CD8-positive, alpha-beta memory T cell (primary cell): ENCODE measurements at regions not wholly inside any gene's neighbourhood (a gene's known extent, or its start where the extent isn't known, plus 50 kb on each side); places are given as distances from the start of the nearest gene placed in this dataset.

ENCODE experiments used
- CTCF ChIA-PET: fragments of 350-600 bp; sonication (Branson Sonifier 250); formaldehyde crosslinking; loops from one replicate; lab custom pipeline; 2021; ENCODE audit warnings: antibody characterized with exemption; lab: Charles Lee
- POLR2A ChIA-PET: fragments of 350-600 bp; sonication (Branson Sonifier 250); formaldehyde crosslinking; loops from one replicate; lab custom pipeline; 2021; ENCODE audit warnings: antibody characterized with exemption; lab: Charles Lee
- DNase-seq, 5 donors: peaks; one replicate each; pipeline versions ENCODE4 v3.0.0 to v3.0.0-alpha.2; 2020 to 2022; ENCODE audit warnings: mixed read lengths in 1 of 5
- H3K27ac ChIP-seq: one replicate; pipeline ENCODE4 v1.7.0; 2013; ENCODE audit warnings: low read depth, mild to moderate bottlenecking, low read length, moderate library complexity
- H3K27me3 ChIP-seq: 2 replicates; pipeline ENCODE4 v1.7.0; 2013; ENCODE audit warnings: low read length, mild to moderate bottlenecking; ENCODE audit not compliant: insufficient read depth, poor library complexity, severe bottlenecking
- H3K36me3 ChIP-seq: 2 replicates; pipeline ENCODE4 v1.7.0; 2013; ENCODE audit warnings: mild to moderate bottlenecking, low read length, moderate library complexity; ENCODE audit not compliant: insufficient read depth
- H3K4me1 ChIP-seq: 2 replicates; pipeline ENCODE4 v1.7.0; 2013; ENCODE audit warnings: mild to moderate bottlenecking, low read length, moderate library complexity; ENCODE audit not compliant: insufficient read depth
- H3K4me3 ChIP-seq: 2 replicates; pipeline ENCODE4 v1.7.0; 2013; ENCODE audit warnings: mild to moderate bottlenecking, low read length
- H3K9me3 ChIP-seq: 2 replicates; pipeline ENCODE4 v1.7.0; 2013; ENCODE audit warnings: mild to moderate bottlenecking, low read length
- H3K27ac Mint-ChIP-seq, 8 donors: one replicate each; pipeline ENCODE4 v1.8.0; 2020 to 2021; ENCODE audit warnings: mixed read lengths in 8 of 8, mild to moderate bottlenecking in 6 of 8, inconsistent platforms in 3 of 8, moderate library complexity in 3 of 8
- H3K27me3 Mint-ChIP-seq, 2 donors: one replicate each; pipeline ENCODE4 v1.8.0; 2020 to 2021; ENCODE audit warnings: mixed read lengths in 2 of 2, mild to moderate bottlenecking in 1 of 2, moderate library complexity in 1 of 2
- H3K36me3 Mint-ChIP-seq, 3 donors: one replicate each; pipeline ENCODE4 v1.8.0; 2020 to 2021; ENCODE audit warnings: mixed read lengths in 3 of 3, inconsistent platforms in 1 of 3, mild to moderate bottlenecking in 1 of 3
- H3K4me1 Mint-ChIP-seq, 3 donors: one replicate each; pipeline ENCODE4 v1.8.0; 2020 to 2021; ENCODE audit warnings: mixed read lengths in 3 of 3, inconsistent platforms in 1 of 3, mild to moderate bottlenecking in 1 of 3
- H3K4me3 Mint-ChIP-seq, 7 donors: one replicate each; pipeline ENCODE4 v1.8.0; 2020 to 2021; ENCODE audit warnings: mixed read lengths in 7 of 7, mild to moderate bottlenecking in 6 of 7, moderate library complexity in 4 of 7, inconsistent platforms in 2 of 7
- H3K9me3 Mint-ChIP-seq, 5 donors: one replicate each; pipeline ENCODE4 v1.8.0; 2020 to 2022; ENCODE audit warnings: mixed read lengths in 5 of 5, mild to moderate bottlenecking in 3 of 5, moderate library complexity in 2 of 5, inconsistent platforms in 1 of 5

DNA sequence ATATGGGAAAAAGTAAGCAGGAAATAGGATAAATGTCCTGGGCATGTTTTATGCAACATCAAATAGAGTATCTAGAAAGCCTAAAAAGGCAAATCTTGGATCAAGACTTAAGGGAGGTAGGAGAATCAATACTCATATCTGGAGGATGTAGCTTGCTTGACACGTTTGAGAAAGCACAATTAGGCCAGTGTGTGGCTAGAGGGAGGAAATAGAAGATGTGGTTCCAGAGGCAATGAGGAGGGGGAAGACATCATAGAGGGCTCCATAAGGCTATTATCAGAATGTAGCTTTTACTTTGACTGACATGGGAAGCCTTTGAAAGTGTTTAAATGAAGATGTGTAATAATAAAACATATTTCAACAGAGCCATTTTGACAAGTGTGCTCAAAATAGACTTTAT lies 200.7 kb upstream of the CDH12 start:
- H3K27me3 Mint-ChIP-seq = no peaks in the 10 kb centered on the region
- H3K27me3 ChIP-seq = no peaks in the 10 kb centered on the region
- no peaks in the 10 kb centered on the region for H3K36me3 ChIP-seq
- no peaks in the 10 kb centered on the region for H3K4me1 ChIP-seq
- CTCF ChIA-PET = no interaction called here
- H3K4me3 Mint-ChIP-seq = no peak overlapping the region
- H3K27ac Mint-ChIP-seq = no peak overlapping the region
- H3K9me3 ChIP-seq = no peaks in the 10 kb centered on the region
- H3K4me1 Mint-ChIP-seq = no peaks in the 10 kb centered on the region
- no peak overlapping the region for H3K27ac ChIP-seq
- peaks cover 0 to 23% (median 14%) of the 10 kb centered on the region in 5 donors for H3K9me3 Mint-ChIP-seq
- no peak for DNase-seq
- no peaks in the 10 kb centered on the region for H3K36me3 Mint-ChIP-seq
- no peak overlapping the region for H3K4me3 ChIP-seq
- POLR2A ChIA-PET = no interaction called here

DNA sequence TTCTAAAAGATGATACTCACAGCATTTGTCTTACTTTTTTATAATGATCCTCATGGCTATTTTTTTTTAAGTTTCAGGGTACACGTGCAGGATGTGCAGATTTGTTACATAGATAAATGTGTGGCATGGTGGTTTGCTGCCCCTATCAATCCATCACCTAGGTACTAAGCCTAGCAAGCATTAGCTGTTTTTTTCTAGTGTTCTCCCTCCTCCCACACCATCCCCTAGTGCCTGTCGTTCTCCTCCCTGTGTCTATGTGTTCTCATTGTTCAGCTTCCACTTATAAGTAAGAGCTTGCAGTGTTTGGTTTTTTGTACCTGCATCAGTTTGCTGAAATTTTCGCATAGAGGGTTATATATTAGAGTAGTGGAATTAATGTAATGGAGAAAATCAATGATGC lies 189.1 kb upstream of the CDH12 start:
- no peaks in the 10 kb centered on the region for H3K36me3 Mint-ChIP-seq
- H3K4me3 ChIP-seq = no peak overlapping the region
- no peaks in the 10 kb centered on the region for H3K4me1 Mint-ChIP-seq
- peaks cover 2 to 27% (median 9%) of the 10 kb centered on the region in 5 donors for H3K9me3 Mint-ChIP-seq
- ChIA-PET CTCF (no interaction called here), POLR2A (no interaction called here)
- H3K27me3 ChIP-seq = no peaks in the 10 kb centered on the region
- DNase-seq = no peak
- H3K27me3 Mint-ChIP-seq = no peaks in the 10 kb centered on the region
- H3K27ac ChIP-seq = no peak overlapping the region
- H3K4me3 Mint-ChIP-seq = no peak overlapping the region
- H3K36me3 ChIP-seq = no peaks in the 10 kb centered on the region
- no peaks in the 10 kb centered on the region for H3K9me3 ChIP-seq
- no peak overlapping the region for H3K27ac Mint-ChIP-seq
- H3K4me1 ChIP-seq = no peaks in the 10 kb centered on the region

DNA sequence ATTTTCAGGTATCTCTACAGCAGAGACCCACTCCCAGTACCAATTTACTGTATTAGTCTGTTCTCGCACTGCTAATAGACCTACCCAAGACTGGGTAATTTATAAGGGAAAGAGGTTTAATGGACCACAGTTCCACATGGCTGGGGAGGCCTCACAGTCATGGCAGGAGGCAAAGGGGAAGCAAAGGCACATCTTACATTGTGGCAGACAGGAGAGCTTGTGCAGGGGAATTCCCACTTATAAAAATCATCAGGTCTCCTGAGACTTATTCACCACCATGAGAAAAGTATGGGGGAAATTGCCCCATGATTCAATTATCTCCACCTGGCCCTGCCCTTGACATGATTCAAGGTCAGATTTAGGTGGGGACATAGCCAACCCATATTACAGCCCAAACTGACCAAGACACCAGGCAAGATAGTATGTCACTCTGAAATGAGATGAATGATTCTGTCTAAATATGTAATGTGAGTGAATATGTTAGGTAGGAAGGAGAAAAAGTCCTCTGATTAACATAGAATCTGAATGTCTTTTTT lies 182.5 kb upstream of the CDH12 start:
- H3K27ac Mint-ChIP-seq = no peak overlapping the region
- no peaks in the 10 kb centered on the region for H3K36me3 Mint-ChIP-seq
- POLR2A ChIA-PET = no interaction called here
- no peaks in the 10 kb centered on the region for H3K27me3 Mint-ChIP-seq
- DNase-seq = no peak
- H3K4me1 ChIP-seq = no peaks in the 10 kb centered on the region
- H3K9me3 ChIP-seq = no peaks in the 10 kb centered on the region
- H3K4me3 Mint-ChIP-seq = no peak overlapping the region
- no peaks in the 10 kb centered on the region for H3K27me3 ChIP-seq
- no peak overlapping the region for H3K27ac ChIP-seq
- no peak overlapping the region for H3K4me3 ChIP-seq
- H3K9me3 Mint-ChIP-seq = peaks cover 0 to 13% (median 10%) of the 10 kb centered on the region in 5 donors
- H3K36me3 ChIP-seq = no peaks in the 10 kb centered on the region
- H3K4me1 Mint-ChIP-seq = no peaks in the 10 kb centered on the region
- CTCF ChIA-PET = no interaction called here

DNA sequence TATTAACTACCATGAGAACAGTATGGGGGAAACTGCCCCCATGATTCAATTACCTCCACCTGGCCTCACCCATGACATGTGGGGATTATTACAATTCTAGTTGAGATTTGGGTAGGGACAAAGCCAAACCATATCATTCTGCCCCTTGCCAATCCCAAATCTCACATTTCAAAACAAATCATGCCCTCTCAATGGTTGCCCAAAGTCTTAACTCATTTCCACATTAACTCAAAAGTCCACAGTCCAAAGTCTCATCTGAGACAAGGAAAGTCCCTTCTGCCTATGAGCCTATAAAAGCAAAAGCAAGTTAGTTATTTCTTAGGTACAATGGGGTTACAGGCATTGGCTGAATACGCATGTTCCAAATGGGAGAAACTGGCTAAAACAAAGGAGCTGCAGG lies 180.7 kb upstream of the CDH12 start:
- no peak for DNase-seq
- no peaks in the 10 kb centered on the region for H3K27me3 Mint-ChIP-seq
- no peak overlapping the region for H3K4me3 Mint-ChIP-seq

DNA sequence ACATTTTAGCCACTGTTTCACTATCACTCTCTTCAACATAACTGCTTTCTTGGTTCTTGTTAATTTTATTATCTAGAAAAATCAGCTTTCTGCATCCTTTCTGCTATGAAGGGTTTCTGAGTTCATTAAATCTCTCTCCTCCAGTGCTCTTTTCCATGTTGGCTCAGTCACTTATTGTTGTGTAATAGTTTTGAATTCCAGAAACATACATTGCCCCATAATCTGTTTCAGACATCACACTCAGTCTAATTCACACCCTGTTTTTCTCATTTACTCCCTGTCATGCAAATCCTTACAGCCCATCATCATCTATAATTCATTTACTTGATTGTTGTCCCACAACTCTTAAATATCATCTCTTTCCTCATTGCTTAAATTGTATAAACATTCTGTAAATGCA lies 176.1 kb upstream of the CDH12 start:
- Mint-ChIP-seq H3K36me3 (no peaks in the 10 kb centered on the region), H3K9me3 (peaks cover 0 to 15% (median 4%) of the 10 kb centered on the region in 5 donors), H3K4me3 (no peak overlapping the region), H3K27me3 (no peaks in the 10 kb centered on the region), H3K4me1 (no peaks in the 10 kb centered on the region), H3K27ac (no peak overlapping the region)
- no peaks in the 10 kb centered on the region for H3K36me3 ChIP-seq
- POLR2A ChIA-PET = no interaction called here
- CTCF ChIA-PET = no interaction called here
- no peak for DNase-seq
- no peaks in the 10 kb centered on the region for H3K9me3 ChIP-seq
- no peak overlapping the region for H3K4me3 ChIP-seq
- H3K27ac ChIP-seq = no peak overlapping the region
- no peaks in the 10 kb centered on the region for H3K27me3 ChIP-seq
- H3K4me1 ChIP-seq = no peaks in the 10 kb centered on the region

More for the DNA sequence above, 180.7 kb upstream of the CDH12 start:
- H3K9me3 ChIP-seq = no peaks in the 10 kb centered on the region
- ChIA-PET POLR2A (no interaction called here), CTCF (no interaction called here)
- no peaks in the 10 kb centered on the region for H3K4me1 ChIP-seq
- no peaks in the 10 kb centered on the region for H3K36me3 ChIP-seq
- no peak overlapping the region for H3K27ac ChIP-seq
- H3K9me3 Mint-ChIP-seq = peaks cover 0 to 13% (median 10%) of the 10 kb centered on the region in 5 donors
- H3K27me3 ChIP-seq = no peaks in the 10 kb centered on the region
- H3K36me3 Mint-ChIP-seq = no peaks in the 10 kb centered on the region
- H3K4me1 Mint-ChIP-seq = no peaks in the 10 kb centered on the region
- no peak overlapping the region for H3K4me3 ChIP-seq
- H3K27ac Mint-ChIP-seq = no peak overlapping the region

DNA sequence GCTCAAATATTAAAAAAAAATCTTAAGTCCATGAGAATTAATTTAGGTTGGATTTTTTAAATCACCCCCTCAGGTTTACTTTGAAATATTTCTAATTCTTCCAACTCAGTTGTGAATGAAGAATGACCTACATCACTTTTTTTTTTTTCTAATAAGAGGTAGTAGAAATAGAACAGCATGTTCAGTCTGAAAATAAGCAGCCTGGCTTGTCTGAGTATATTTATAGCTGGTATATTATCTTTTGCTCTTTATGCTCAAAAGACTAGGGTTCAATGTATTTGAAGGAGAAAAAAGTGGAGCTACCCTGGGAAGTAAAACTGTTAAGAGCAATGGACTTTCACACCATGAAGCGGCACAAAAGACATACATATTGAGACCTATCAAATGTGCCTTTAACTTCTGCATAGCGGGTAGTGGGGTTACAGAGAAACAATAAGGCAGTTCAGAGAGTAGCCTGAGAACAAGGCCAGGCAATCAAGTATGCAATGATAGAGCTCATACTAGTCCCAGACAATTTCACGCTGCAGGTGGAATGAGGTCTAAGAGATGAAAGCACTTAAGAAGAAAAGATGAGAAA lies 175.4 kb upstream of the CDH12 start:
- no peaks in the 10 kb centered on the region for H3K36me3 Mint-ChIP-seq
- no peak overlapping the region for H3K27ac Mint-ChIP-seq
- H3K27me3 Mint-ChIP-seq = no peaks in the 10 kb centered on the region
- no peak for DNase-seq
- Histone ChIP-seq H3K4me1 (no peaks in the 10 kb centered on the region), H3K9me3 (no peaks in the 10 kb centered on the region), H3K27me3 (no peaks in the 10 kb centered on the region), H3K4me3 (no peak overlapping the region), H3K27ac (no peak overlapping the region), H3K36me3 (no peaks in the 10 kb centered on the region)
- H3K9me3 Mint-ChIP-seq = peaks cover 0 to 16% (median 5%) of the 10 kb centered on the region in 5 donors
- H3K4me1 Mint-ChIP-seq = no peaks in the 10 kb centered on the region
- H3K4me3 Mint-ChIP-seq = no peak overlapping the region
- ChIA-PET POLR2A (no interaction called here), CTCF (no interaction called here)

DNA sequence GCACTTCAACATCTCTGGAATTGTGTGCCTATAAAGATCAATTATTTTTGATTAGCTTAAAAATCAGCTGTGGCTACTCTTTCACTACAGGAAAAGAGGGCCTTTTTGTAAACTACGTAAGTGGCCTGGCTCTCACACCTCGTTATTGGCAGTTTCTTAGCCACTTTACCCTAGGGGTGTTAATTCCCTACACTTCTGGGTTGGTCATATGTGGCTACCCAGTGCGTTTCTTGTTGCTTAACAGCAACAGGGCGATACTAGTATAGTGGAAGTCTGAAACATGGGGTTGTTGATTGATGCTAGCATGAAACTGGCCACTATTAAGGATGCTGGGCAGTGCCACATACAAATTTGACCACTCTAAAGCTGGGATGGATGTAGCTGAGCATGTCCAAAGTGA lies 174.7 kb upstream of the CDH12 start:
- H3K9me3 Mint-ChIP-seq = peaks cover 0 to 13% (median 4%) of the 10 kb centered on the region in 5 donors
- Histone ChIP-seq H3K4me3 (no peak overlapping the region), H3K4me1 (no peaks in the 10 kb centered on the region), H3K27ac (no peak overlapping the region), H3K36me3 (no peaks in the 10 kb centered on the region), H3K9me3 (no peaks in the 10 kb centered on the region), H3K27me3 (no peaks in the 10 kb centered on the region)
- H3K27ac Mint-ChIP-seq = no peak overlapping the region
- no peaks in the 10 kb centered on the region for H3K27me3 Mint-ChIP-seq
- POLR2A ChIA-PET = no interaction called here
- no peaks in the 10 kb centered on the region for H3K36me3 Mint-ChIP-seq
- H3K4me3 Mint-ChIP-seq = no peak overlapping the region
- no peaks in the 10 kb centered on the region for H3K4me1 Mint-ChIP-seq
- DNase-seq = no peak
- CTCF ChIA-PET = no interaction called here

DNA sequence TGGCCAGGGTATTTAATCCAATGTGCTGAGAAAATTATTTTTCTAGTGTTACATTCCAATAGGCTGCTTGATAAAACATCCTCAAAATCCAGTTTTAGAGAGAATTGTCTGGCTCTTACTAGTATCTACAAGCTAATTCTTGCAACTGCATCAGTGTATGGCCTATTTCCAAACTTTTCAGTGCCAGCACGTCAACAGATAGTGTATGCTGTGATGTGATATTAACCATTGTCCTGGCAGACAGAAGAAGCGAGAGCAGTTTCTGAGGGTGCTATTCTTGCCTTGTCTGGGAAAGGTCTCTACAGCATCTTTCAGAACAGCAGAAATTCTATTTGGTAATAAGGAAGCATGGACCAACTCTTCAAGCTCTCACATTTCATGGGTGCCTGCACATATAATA lies 174.2 kb upstream of the CDH12 start:
- H3K9me3 Mint-ChIP-seq = peaks cover 0 to 14% (median 4%) of the 10 kb centered on the region in 5 donors

More for the DNA sequence above, 174.2 kb upstream of the CDH12 start:
- H3K9me3 ChIP-seq = no peaks in the 10 kb centered on the region
- H3K4me1 Mint-ChIP-seq = no peaks in the 10 kb centered on the region
- H3K27me3 ChIP-seq = no peaks in the 10 kb centered on the region
- no peaks in the 10 kb centered on the region for H3K36me3 Mint-ChIP-seq
- ChIA-PET CTCF (no interaction called here), POLR2A (no interaction called here)
- H3K27ac Mint-ChIP-seq = no peak overlapping the region
- DNase-seq = no peak
- no peak overlapping the region for H3K27ac ChIP-seq
- no peaks in the 10 kb centered on the region for H3K36me3 ChIP-seq
- no peak overlapping the region for H3K4me3 Mint-ChIP-seq
- no peak overlapping the region for H3K4me3 ChIP-seq
- no peaks in the 10 kb centered on the region for H3K27me3 Mint-ChIP-seq
- H3K4me1 ChIP-seq = no peaks in the 10 kb centered on the region
